Sciatic nerve (tissue), 2 donors: ENCODE measurements at regions not wholly inside any gene's neighbourhood (a gene's known extent, or its start where the extent isn't known, plus 50 kb on each side); places are given as distances from the start of the nearest gene placed in this dataset.

ENCODE experiments used
- ATAC-seq: fragments of 200-7000 bp; cut with Tn5 transposase; one replicate; pipeline ENCODE4 v1.9.1; 2020; ENCODE audit warnings: mild to moderate bottlenecking, moderate library complexity
- DNase-seq: peaks from one replicate; pipeline ENCODE4 v3.0.0-alpha.2; 2020; ENCODE audit warnings: low spot score
- intact Hi-C: fragments of 100-400 bp; cut with DNase I; formaldehyde crosslinking; loops from one replicate; pipeline ENCODE4 v1.14.2; 2022
- donor health status: DM: no; HTN: no; CAD: no.
- donor health status: DM: no; HTN: no; CAD: no.

GRCh38 chr1:115233598-115233997, 104.5 kb downstream of the NGF start:
- intact Hi-C loops, result no loop called here
- ATAC-seq (no peak), DNase-seq (no peak)

GRCh38 chr1:115230281-115230680, 107.8 kb downstream of the NGF start:
- intact Hi-C loops, result no loop called here
- DNase-seq, result no peak
- ATAC-seq, result peak; percentile 58

DNA sequence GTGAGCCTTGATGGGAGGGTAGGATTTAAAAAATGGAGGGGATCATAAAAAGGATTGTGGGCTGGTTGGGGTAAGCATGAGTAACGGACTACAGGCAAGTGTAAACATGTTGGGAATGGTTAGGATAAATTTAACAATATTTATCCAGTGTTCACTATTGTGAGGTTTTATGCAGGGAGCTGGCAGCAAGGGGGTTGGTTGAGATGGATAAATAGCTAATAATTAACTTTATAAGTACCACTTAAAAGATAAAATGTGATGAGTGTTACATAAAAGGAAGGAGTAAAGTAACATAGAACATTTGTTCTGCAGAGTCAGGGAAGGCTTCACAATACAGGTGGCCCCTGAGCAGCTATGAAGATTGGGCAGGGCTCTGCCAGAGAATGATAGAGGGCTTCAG, 109.0 kb downstream of the NGF start:
- DNase-seq, result no peak
- intact Hi-C loops, result no loop called here
- no peak for ATAC-seq

GRCh38 chr1:115228191-115228590, 109.9 kb downstream of the NGF start:
- DNase-seq (no peak), ATAC-seq (no peak)
- intact Hi-C loops, result no loop called here

- DNase-seq (no peak), ATAC-seq (no peak)
- intact Hi-C loops, result no loop called here
These were observed 110.5 kb downstream of the NGF start for GRCh38 chr1:115227346-115228082.

GRCh38 chr1:115225993-115226685, 111.9 kb downstream of the NGF start:
- intact Hi-C loops, result no loop called here

DNA sequence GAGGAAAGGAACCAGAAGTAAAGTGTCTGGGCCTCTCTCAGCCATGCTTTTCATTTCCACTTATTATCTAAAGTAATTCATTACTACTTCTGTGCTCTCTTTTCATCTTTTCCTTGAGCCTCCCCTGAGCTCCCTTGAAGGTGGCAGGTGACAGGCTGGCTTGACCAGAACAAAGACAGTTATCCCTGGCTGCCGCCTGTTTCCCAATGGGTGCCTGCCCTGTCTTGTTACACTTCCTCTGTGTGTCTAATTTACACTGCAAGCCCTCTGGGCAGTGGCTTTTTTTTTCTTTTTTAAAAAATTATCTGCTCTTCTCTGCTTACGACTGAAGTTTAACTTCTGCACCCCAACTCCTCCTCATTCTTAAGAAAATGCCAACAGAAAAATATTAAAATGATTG, 113.4 kb downstream of the NGF start:
- intact Hi-C loops, result no loop called here
- ATAC-seq (no peak), DNase-seq (no peak)

More at GRCh38 chr1:115225993-115226685, 111.9 kb downstream of the NGF start:
- no peak for DNase-seq
- ATAC-seq, result peak; percentile 14

DNA sequence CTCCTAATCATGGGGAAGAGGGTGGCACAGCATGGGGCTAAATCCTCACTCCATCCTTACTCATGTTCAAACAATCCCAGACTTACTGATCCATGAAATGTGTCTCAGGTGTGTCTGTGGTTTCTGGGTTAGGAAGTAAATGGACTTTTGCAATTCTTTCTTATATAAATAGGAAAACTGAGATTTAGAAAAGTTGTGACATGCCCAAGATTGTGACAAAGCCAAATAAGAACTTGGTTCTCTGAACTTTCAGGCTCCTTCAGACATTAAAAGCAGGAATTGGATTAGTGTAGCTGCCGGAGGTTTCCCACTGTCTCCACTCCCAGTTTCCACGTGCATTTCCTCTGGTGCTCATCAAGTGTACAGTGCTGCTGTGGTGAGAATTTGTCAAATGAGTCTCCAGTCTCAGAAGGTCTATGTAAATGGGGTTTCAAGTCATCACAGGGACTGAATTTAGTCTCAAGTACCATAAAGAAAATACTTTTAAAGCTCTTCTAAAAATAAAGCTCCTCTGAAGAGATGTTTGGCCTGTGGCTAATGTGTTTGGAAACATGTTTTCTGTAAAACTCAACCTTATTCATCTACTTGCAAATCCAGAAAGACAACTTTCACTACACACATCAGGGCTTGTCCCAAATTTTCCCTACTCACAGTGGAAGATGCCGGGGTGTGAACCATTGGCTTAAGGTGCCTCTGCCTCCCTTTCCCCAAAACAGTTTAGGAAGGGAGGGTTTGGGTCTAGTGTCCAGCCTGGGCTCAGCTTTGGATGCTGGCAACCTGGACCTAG, 115.2 kb downstream of the NGF start:
- DNase-seq (no peak), ATAC-seq (no peak)
- intact Hi-C loops, result no loop called here

GRCh38 chr1:115220340-115221270, 117.4 kb downstream of the NGF start:
- intact Hi-C loops, result no loop called here
- DNase-seq (no peak), ATAC-seq (peak; percentile 29)

DNA sequence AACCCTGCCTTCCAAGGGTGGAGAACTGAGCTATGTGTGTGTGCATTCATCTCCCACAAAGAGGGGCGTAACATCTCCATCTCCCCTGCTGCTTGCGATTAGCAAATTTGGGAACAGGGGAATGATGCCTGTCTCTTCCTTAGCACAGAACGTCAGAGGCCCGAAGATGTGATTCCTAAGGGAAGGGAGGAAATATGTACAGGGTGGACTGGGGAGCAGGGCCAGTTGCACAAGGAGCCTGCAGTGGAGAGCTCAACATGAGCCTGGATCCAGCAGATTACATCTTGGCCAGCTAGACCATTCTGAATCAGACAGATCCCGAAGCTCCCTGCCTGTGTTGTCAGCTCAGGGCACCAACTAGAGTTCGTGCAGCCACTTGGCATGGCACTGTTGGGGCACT, 118.1 kb downstream of the NGF start:
- intact Hi-C loops, result no loop called here
- ATAC-seq (peak; percentile 57), DNase-seq (no peak)

DNA sequence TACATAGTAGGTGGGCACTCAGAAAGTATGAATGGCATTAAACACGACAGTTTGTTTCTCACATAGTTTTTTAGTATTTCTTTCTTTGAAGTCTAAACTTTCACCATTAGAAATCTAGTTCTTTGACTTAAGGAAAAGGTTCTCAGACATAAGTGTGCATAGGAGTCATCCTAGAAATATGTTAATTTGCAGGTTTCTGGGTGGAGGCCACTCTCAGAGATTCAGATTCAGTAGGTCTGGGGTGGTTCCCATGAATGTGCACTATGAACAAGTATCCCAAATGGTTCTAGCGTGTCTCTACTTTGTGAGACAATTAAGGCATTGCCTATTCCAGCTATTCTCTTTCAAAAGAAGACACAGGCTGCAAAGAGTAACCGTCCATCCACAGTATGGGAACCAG, 119.3 kb downstream of the NGF start:
- DNase-seq, result no peak
- ATAC-seq, result no peak
- intact Hi-C loops, result no loop called here

- intact Hi-C loops, result no loop called here
- DNase-seq (no peak), ATAC-seq (peak; percentile 84)
These were observed 120.0 kb downstream of the NGF start for GRCh38 chr1:115218034-115218405.

- ATAC-seq, result peak; percentile 83
- intact Hi-C loops, result no loop called here
- no peak for DNase-seq
These were observed 120.7 kb downstream of the NGF start for GRCh38 chr1:115217150-115218033.

GRCh38 chr1:115215703-115216521, 122.1 kb downstream of the NGF start:
- no peak for ATAC-seq

GRCh38 chr1:115215110-115215509, 122.9 kb downstream of the NGF start:
- no peak for ATAC-seq
- intact Hi-C loops, result no loop called here

More at GRCh38 chr1:115215703-115216521, 122.1 kb downstream of the NGF start:
- DNase-seq, result no peak
- intact Hi-C loops, result no loop called here

DNA sequence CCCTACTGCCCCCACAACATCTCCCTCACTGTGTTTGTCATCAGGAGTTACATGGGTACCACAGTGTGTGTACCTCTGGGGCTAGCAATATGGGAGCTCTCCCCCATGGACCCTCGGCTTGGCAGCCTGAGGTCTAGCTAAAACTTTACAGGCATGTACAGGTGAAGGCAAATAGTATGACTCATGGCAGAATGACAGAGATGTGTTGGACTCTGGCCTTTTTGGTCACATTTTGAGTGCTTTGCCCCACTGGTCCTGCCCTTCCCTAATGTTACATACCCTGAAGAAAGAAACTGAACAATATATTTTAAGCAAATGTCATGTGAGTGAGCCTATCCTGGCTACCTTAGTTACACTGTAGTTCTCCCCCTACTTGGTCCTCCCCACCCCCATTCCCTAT, 124.0 kb downstream of the NGF start:
- intact Hi-C loops, result no loop called here
- no peak for ATAC-seq

More at GRCh38 chr1:115215110-115215509, 122.9 kb downstream of the NGF start:
- DNase-seq, result no peak

GRCh38 chr1:115213130-115213529, 123.8 kb upstream of the TSPAN2 start:
- intact Hi-C loops, result no loop called here
- DNase-seq (no peak), ATAC-seq (no peak)

More for the DNA sequence above, 124.0 kb downstream of the NGF start:
- no peak for DNase-seq
